ENCODE measurements at regions not wholly inside any gene's neighbourhood (a gene's known extent, or its start where the extent isn't known, plus 50 kb on each side); places are given as distances from the start of the nearest gene placed in this dataset.
"Not testable (repeated sequence)": the region's sequence is repeated elsewhere in the genome, so short reads cannot be mapped to it uniquely, and the experiment has no call there.

- POLR2A ChIA-PET: no interaction called here
- no peaks in the 10 kb centered on the region for H3K27me3 ChIP-seq (ENCODE audit: control insufficient read depth, insufficient read depth, low read length)
- H3K36me3 ChIP-seq (ENCODE audit: control insufficient read depth, insufficient read depth, low read length): no peaks in the 10 kb centered on the region
- CTCF ChIA-PET: interaction anchor here (0.5 to 0.9 kb wide), 2 partner anchors 26 to 69 kb away, joined by 3 to 4 read pairs; partner anchors contain the start of gene KLF14
- no peak for TF ChIP-seq CTCF (IDR thresholded peaks at IDR 0.05; ENCODE audit: insufficient read depth, low read depth, low read length)
- H3K4me3 ChIP-seq (ENCODE audit: low read depth, low read length): no peak overlapping the region
- DNase-seq (ENCODE audit: low read depth): no peak
These were observed 69.1 kb upstream of the KLF14 start for GRCh38 chr7:130803127-130803526.

GRCh38 chr7:130804220-130804619 is 70.2 kb upstream of the KLF14 start:
- H3K27me3 ChIP-seq (ENCODE audit: control insufficient read depth, insufficient read depth, low read length): no peaks in the 10 kb centered on the region
- ChIA-PET POLR2A (interaction anchor here (0.6 kb wide), 1 partner anchor 29 kb away, joined by 4 read pairs; no protein-coding TSS in a partner anchor), CTCF (interaction anchor here (0.9 to 1.8 kb wide), 5 partner anchors 10 to 33 kb away, joined by 3 to 5 read pairs (median 4); no protein-coding TSS in a partner anchor)
- H3K4me3 ChIP-seq (ENCODE audit: low read depth, low read length): no peak overlapping the region
- no peak for DNase-seq (ENCODE audit: low read depth)
- no peaks in the 10 kb centered on the region for H3K36me3 ChIP-seq (ENCODE audit: control insufficient read depth, insufficient read depth, low read length)
- no peak for TF ChIP-seq CTCF (IDR thresholded peaks at IDR 0.05; ENCODE audit: insufficient read depth, low read depth, low read length)

GRCh38 chr7:130812819-130813218 is 78.8 kb upstream of the KLF14 start:
- H3K27me3 ChIP-seq (ENCODE audit: control insufficient read depth, insufficient read depth, low read length); POLR2A ChIA-PET; H3K36me3 ChIP-seq (ENCODE audit: control insufficient read depth, insufficient read depth, low read length); DNase-seq (ENCODE audit: low read depth); H3K4me3 ChIP-seq (ENCODE audit: low read depth, low read length): not testable (repeated sequence)
- CTCF ChIA-PET: interaction anchor here (0.7 to 1.2 kb wide), 4 partner anchors 15 to 195 kb away, joined by 3 to 4 read pairs (median 4); no protein-coding TSS in a partner anchor

- Histone ChIP-seq H3K36me3 (ENCODE audit: control insufficient read depth, insufficient read depth, low read length) (no peaks in the 10 kb centered on the region), H3K27me3 (ENCODE audit: control insufficient read depth, insufficient read depth, low read length) (no peaks in the 10 kb centered on the region), H3K4me3 (ENCODE audit: low read depth, low read length) (no peak overlapping the region)
- ChIA-PET CTCF (interaction anchor here (0.6 to 1.8 kb wide), 3 partner anchors 13 to 82 kb away, joined by 5 to 8 read pairs (median 5); no protein-coding TSS in a partner anchor), POLR2A (no interaction called here)
- DNase-seq (ENCODE audit: low read depth): no peak
- peak; percentile 61 for TF ChIP-seq CTCF (IDR thresholded peaks at IDR 0.05; ENCODE audit: insufficient read depth, low read depth, low read length)
These were observed 80.8 kb upstream of the KLF14 start for GRCh38 chr7:130814778-130815335.

GRCh38 chr7:130818056-130818455 is 84.0 kb upstream of the KLF14 start:
- Histone ChIP-seq H3K4me3 (ENCODE audit: low read depth, low read length) (no peak overlapping the region), H3K27me3 (ENCODE audit: control insufficient read depth, insufficient read depth, low read length) (no peaks in the 10 kb centered on the region), H3K36me3 (ENCODE audit: control insufficient read depth, insufficient read depth, low read length) (no peaks in the 10 kb centered on the region)
- no peak for TF ChIP-seq CTCF (IDR thresholded peaks at IDR 0.05; ENCODE audit: insufficient read depth, low read depth, low read length)
- ChIA-PET POLR2A (no interaction called here), CTCF (interaction anchor here (1.0 kb wide), 1 partner anchor 14 kb away, joined by 3 read pairs; no protein-coding TSS in a partner anchor)
- DNase-seq (ENCODE audit: low read depth): no peak

- DNase-seq (ENCODE audit: low read depth): no peak
- no peak overlapping the region for H3K4me3 ChIP-seq (ENCODE audit: low read depth, low read length)
- H3K27me3 ChIP-seq (ENCODE audit: control insufficient read depth, insufficient read depth, low read length): no peaks in the 10 kb centered on the region
- ChIA-PET CTCF (interaction anchor here (0.9 to 1.2 kb wide), 2 partner anchors 10 to 15 kb away, joined by 3 to 4 read pairs; no protein-coding TSS in a partner anchor), POLR2A (no interaction called here)
- TF ChIP-seq CTCF (IDR thresholded peaks at IDR 0.05; ENCODE audit: insufficient read depth, low read depth, low read length): no peak
- H3K36me3 ChIP-seq (ENCODE audit: control insufficient read depth, insufficient read depth, low read length): no peaks in the 10 kb centered on the region
These were observed 87.9 kb upstream of the KLF14 start for GRCh38 chr7:130821864-130822263.

All from BJ (cell line).